ENCODE measurements at regions not wholly inside any gene's neighbourhood (a gene's known extent, or its start where the extent isn't known, plus 50 kb on each side); places are given as distances from the start of the nearest gene placed in this dataset.
"Not testable (repeated sequence)": the region's sequence is repeated elsewhere in the genome, so short reads cannot be mapped to it uniquely, and the experiment has no call there.

- DNase-seq, result no peak
Observed at GRCh38 chr3:197430502-197430901, 125.3 kb downstream of the BDH1 start.

- no peak for DNase-seq
Observed at GRCh38 chr3:197428952-197429351, 126.8 kb downstream of the BDH1 start.

- DNase-seq, result peak; percentile 79 to 84
Observed at GRCh38 chr3:197428117-197428801, 127.5 kb downstream of the BDH1 start.

GRCh38 chr3:197427021-197427420 lies 128.6 kb upstream of the DLG1 start:
- DNase-seq, result no peak

- DNase-seq, result no peak
Observed at GRCh38 chr3:197426121-197426566, 127.7 kb upstream of the DLG1 start.

- DNase-seq, result no peak
Observed at GRCh38 chr3:197425485-197426120, 127.2 kb upstream of the DLG1 start.

- no peak for DNase-seq
Observed at GRCh38 chr3:197424674-197425484, 126.5 kb upstream of the DLG1 start.

GRCh38 chr3:197424266-197424665 lies 125.9 kb upstream of the DLG1 start:
- DNase-seq, result no peak

GRCh38 chr3:197423376-197423775 lies 125.0 kb upstream of the DLG1 start:
- no peak for DNase-seq

GRCh38 chr3:197422506-197422905 lies 124.1 kb upstream of the DLG1 start:
- no peak for DNase-seq

- no peak for DNase-seq
Observed at GRCh38 chr3:197421021-197421420, 122.6 kb upstream of the DLG1 start.

GRCh38 chr3:197420566-197420965 lies 122.2 kb upstream of the DLG1 start:
- no peak for DNase-seq

GRCh38 chr3:197420115-197420514 lies 121.7 kb upstream of the DLG1 start:
- no peak for DNase-seq

GRCh38 chr3:197419696-197420095 lies 121.3 kb upstream of the DLG1 start:
- no peak for DNase-seq

- no peak for DNase-seq
Observed at GRCh38 chr3:197417911-197418618, 119.7 kb upstream of the DLG1 start.

- DNase-seq, result no peak
Observed at GRCh38 chr3:197417441-197417840, 119.0 kb upstream of the DLG1 start.

GRCh38 chr3:197411899-197412298 lies 113.5 kb upstream of the DLG1 start:
- not testable (repeated sequence) for DNase-seq

- not testable (repeated sequence) for DNase-seq
Observed at GRCh38 chr3:197410170-197410569, 111.8 kb upstream of the DLG1 start.

- no peak for DNase-seq
Observed at GRCh38 chr3:197408177-197408957, 110.0 kb upstream of the DLG1 start.

GRCh38 chr3:197407526-197407925 lies 109.1 kb upstream of the DLG1 start:
- DNase-seq, result no peak

- no peak for DNase-seq
Observed at GRCh38 chr3:197407053-197407452, 108.6 kb upstream of the DLG1 start.

- DNase-seq, result no peak
Observed at GRCh38 chr3:197406266-197406665, 107.9 kb upstream of the DLG1 start.

All from activated T-cell treated with anti-CD3 and anti-CD28 coated beads, Interleukin-2, amount 50 U/mL, for 48 hours (primary cell).